Renal cortical epithelial cell (primary cell): ENCODE measurements at regions not wholly inside any gene's neighbourhood (a gene's known extent, or its start where the extent isn't known, plus 50 kb on each side); places are given as distances from the start of the nearest gene placed in this dataset.

Experiments used
- DNase-seq: peaks from one replicate; pipeline ENCODE4 v3.0.0-alpha.2; 2011; ENCODE audit warnings: low read depth

- no peak for DNase-seq
Measured at GRCh38 chr13:104784891-104785290, 1718.7 kb upstream of the SLC10A2 start.

- DNase-seq = no peak
Measured at GRCh38 chr13:104782741-104783140, 1716.5 kb upstream of the SLC10A2 start.

- no peak for DNase-seq
Measured at GRCh38 chr13:104779311-104779993, 1713.2 kb upstream of the SLC10A2 start.

DNA sequence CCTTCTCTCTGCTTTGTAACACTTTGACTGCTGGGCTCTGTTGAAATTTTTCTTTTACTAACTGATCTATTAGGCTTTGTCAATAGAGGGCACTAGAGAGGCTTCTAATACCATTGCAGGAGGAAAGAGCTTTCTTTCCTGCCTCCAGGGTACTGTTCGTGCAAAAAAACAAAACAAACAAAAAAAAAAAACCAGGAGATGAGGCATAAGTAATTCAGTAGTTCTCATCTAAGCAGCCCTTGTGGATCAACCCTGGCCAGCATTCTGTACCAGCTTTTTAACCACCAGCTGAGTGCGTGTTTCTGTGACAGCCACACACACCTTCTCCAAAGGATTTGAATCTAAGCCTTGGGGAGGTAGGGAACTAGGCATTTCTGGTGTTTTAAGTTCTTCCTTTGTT lies 1707.6 kb upstream of the SLC10A2 start:
- peak; percentile 76 for DNase-seq

GRCh38 chr13:104769545-104769944 lies 1703.3 kb upstream of the SLC10A2 start:
- DNase-seq = no peak

DNA sequence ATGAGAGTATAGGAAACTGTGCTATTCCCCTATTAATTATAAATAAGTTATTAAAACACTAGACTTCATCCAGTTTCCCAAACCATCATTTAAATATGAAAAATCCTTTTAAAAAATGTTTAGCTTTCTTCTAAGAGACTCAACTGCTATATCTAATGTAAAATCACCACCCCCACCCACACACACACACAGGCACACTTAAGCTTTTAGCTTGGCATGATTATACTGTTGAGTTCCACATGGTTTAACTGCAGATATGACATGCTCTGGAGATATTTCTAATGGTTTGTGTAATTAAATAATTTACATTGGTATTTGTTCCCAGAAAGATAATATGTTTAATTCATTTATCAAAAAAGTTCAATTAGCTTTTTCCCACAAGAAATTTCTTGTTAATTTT lies 1700.1 kb upstream of the SLC10A2 start:
- DNase-seq = peak; percentile 38

DNA sequence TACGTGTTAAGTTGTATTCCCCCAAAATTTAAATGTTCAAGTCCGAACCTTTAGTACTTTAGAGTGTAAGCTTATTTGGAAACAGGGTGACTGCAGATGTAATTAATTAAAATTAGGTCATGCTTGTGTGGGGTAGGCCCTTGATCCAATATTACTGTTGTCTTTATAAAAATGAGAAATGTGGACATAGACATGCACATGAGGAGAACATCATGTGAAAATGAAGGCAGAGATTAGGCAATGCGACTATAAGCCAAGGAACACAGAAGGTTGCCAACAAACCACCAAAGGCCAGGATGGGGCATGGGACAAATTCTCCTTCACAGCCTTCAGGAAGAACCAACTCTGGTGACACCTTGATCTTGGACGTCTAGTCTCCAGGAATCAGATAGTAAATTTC lies 1698.4 kb upstream of the SLC10A2 start:
- no peak for DNase-seq

- peak; percentile 17 for DNase-seq
Measured at GRCh38 chr13:104759069-104759468, 1692.9 kb upstream of the SLC10A2 start.

GRCh38 chr13:104757712-104758111 lies 1691.5 kb upstream of the SLC10A2 start:
- DNase-seq = no peak

DNA sequence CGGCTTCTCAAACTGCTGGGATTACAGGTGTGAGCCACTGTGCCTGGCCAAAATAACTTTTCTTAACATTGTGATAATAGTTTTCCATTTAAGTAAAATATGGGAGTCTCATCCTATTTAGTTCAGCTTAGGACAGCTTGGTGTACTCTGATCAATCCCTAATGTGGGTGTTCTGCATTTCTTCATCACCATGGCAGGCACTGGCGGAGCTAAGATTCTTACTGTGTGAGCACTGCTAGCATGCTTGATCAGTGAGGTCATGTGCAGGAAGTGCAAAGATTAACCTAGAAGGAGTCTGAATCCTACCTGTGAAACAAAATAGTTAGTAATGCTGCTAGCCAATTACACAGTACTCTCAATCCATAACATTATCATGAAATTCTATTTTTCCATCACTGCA lies 1684.2 kb upstream of the SLC10A2 start:
- DNase-seq = peak; percentile 91

DNA sequence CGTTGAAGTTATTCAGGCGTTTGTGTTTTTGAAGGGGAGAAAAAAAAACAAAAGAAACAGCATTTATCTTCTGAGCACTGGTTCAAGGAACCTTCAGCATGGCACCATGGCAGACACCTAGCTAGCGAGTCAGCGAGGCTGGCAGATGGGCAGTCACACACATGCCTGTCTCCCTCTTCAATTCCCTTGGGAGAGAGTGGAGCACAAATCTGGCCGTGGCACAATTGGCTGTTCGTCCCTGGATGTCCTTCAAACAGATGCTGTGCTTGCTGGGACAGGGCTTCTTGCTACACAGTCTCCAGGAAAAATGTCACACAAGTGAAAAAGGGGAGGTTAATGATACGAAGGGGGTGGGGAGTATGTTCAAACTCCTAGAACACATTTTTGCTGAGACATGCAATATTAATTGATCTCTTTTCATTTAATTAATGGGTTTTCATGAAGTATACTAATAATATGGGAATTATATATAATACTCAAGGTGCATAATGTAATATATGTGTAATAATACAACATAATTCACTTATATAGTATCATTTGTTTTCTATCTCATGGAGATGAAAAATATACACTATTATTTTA lies 1674.5 kb upstream of the SLC10A2 start:
- DNase-seq = no peak

GRCh38 chr13:104737713-104738112 lies 1671.5 kb upstream of the SLC10A2 start:
- DNase-seq = no peak

DNA sequence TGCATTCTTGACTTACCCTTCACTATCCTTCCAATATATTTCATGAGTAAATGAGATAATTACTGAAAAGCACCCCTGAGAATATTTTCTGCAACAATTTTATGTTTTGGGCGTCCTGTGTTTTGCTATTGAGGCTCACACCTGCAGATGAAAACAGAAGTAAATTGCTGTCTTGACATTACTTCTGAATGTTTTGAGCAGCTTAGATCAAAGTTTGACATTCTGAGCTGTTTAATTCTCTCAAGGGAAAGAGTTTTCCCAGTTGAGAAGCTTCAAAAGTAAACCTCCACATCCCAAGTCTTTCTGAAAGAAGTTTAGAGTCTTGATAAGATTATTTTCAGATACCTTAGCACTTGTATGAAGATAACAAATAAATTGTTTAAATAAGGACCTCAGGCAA lies 1667.2 kb upstream of the SLC10A2 start:
- no peak for DNase-seq

DNA sequence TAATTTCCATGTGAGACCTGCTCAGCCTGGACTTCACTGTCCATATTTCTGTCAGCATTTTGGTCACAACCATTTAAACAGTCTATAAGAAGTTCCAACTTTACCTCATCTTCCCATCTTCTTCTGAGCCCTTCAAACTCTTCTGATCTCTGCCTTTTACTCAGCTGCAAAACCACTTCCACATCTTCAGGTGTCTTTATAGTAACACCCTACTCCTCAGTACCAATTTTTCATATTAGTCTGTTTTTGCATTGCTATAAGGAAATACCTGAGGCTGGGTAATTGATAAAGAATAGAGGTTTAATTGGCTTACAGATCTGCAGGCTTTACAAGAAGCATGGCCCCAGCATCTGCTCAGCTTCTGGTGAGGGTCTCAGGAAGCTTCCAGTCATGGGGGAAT lies 1648.9 kb upstream of the SLC10A2 start:
- DNase-seq = no peak

GRCh38 chr13:104705031-104705750 lies 1639.0 kb upstream of the SLC10A2 start:
- DNase-seq = no peak

DNA sequence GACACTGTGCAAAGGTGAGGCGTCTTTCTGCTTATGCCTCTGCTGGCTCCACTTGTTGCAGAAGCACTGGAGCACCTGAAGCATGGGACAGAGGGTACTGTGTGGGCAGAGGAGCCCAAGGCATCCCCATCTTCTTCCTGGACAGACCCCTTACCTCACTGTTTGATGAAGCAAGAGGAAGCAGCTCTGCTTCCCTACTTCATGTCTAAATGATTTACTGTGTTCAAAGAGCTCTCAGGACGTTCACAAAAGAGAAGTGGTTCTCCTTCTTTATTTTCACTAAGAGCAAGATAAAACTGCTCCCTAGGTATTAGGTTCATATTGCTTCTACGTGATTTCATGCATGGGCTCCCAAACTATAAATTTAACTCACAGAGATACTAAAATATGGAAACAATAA lies 1635.4 kb upstream of the SLC10A2 start:
- no peak for DNase-seq

GRCh38 chr13:104694397-104694796 lies 1628.2 kb upstream of the SLC10A2 start:
- no peak for DNase-seq

DNA sequence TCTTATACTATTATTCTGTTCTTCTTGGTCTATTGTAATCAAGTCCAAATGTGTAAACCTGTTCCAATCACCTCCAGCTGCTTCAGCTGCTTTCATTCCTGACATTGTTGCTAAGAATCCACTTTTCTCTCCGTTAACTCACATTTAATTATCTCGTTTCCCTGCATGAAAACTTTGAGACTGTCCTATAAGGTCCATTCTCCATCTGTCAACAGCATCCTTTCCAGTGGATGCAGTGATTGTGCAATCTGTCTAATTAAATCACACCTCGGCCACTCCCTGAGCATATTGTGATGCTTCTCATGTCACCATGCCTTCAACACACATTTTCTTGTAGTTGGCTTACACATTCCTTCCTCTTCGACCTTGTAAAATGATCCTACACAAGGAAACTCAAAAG lies 1626.9 kb upstream of the SLC10A2 start:
- no peak for DNase-seq

- no peak for DNase-seq
Measured at GRCh38 chr13:104691767-104692467, 1625.7 kb upstream of the SLC10A2 start.

DNA sequence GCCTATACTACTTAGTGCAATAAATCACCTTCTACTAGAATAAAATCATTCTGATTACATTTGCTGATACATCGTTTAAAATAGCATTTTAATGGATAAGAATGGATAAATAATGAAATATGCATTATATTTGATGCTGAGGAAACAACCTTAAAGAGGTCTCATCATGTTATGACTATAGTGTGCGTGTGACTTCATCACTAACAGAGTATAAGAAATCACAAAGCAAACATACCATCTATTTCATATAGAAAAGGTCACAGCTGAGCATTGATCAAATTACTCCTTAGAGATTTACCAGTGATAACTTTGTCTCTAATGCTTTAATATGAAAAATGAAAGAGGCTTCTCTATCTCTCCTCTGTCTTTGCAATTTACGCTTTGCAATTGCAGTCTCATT lies 1620.3 kb upstream of the SLC10A2 start:
- no peak for DNase-seq

DNA sequence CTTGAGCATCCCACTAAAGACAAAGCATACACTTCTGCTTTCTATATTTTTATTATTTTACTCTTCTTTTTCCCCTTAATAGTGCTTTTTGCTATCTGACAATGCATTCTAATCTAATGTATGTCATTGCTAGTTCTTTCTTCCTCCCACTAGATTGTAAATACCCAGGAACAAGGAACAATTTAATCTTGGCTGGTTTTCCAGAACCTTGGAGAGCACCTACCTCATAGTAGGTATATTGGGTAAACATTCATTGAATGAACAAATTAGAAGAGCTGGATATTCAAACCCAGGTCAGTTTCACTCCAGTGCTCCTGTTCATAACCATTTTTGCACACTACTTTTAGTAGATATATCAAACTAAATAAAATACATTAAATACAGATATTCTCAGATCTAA lies 1617.6 kb upstream of the SLC10A2 start:
- peak; percentile 2 for DNase-seq

DNA sequence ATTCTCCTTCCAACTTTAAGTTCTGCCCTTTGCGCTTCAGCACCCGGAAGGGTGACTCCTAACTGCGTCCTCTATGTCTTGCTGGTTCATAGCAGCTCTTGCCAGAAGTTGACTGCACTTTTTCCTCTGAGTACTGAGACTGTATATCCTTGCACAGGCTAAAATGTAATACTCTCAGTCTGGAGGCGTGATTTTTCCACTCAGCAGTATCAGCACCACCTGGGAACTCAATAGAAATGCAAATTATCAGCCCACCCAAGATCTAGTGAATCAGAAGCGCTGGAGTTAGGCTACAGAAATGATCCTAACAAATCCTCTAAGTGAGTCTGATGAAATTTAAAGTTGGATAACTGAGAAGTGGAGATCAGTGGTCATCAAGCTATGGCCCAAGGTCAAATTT lies 1611.9 kb upstream of the SLC10A2 start:
- DNase-seq = no peak

- no peak for DNase-seq
Measured at GRCh38 chr13:104671901-104672300, 1605.7 kb upstream of the SLC10A2 start.
